HS-5 (cell line): ENCODE measurements at regions not wholly inside any gene's neighbourhood (a gene's known extent, or its start where the extent isn't known, plus 50 kb on each side); places are given as distances from the start of the nearest gene placed in this dataset.
A peak's percentile ranks its signal among the peaks of the same experiment; 100 is the strongest.

Experiments
- DNase-seq: peaks from one replicate; pipeline ENCODE4 v3.0.0-alpha.2; 2012; ENCODE audit warnings: low read depth

GRCh38 chr20:52818491-52818890 is 153.7 kb upstream of the TSHZ2 start:
- DNase-seq: no peak

- DNase-seq: no peak
Measured at GRCh38 chr20:52817981-52818380, 154.2 kb upstream of the TSHZ2 start.

DNA sequence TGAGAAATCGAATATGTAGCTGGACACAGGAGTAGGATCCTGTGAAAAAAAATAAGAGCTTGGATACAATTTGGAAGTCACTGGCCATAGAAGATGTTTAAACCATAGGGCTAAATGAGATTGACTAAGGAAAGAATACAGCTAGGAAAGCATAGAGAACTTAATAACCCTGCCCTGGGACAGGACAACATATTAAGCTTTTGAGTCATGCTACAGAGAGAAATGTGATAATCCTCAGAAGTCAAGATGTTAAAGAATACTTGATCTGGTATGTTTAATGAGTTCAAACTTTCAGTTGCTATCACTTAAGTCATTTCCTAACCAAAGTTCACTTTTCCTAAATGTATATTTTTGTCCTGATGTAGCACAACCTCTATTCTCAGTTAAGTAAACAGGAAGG is 154.6 kb upstream of the TSHZ2 start:
- DNase-seq: no peak

- no peak for DNase-seq
Measured at GRCh38 chr20:52814371-52814770, 157.8 kb upstream of the TSHZ2 start.

GRCh38 chr20:52812231-52812847 is 159.8 kb upstream of the TSHZ2 start:
- no peak for DNase-seq

DNA sequence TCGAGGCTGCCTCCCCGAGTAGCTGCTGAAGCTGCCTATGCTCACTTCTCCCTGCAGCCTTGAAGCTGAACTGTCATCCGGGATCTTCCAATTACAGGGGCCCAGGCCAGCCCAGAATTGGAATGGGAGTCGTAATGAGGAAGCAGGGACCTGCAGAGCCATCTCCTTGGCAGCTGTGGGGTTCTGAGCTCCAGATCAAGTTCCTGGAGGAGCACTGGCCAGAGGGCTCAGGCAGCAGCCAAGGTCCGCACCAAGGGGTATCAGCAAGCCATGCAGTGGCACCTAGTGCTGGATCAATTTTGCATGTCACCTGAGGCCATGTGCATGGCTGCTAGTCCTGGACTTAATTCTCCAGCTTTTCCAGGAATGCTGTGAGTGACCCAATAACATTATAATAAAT is 163.2 kb upstream of the TSHZ2 start:
- no peak for DNase-seq

- no peak for DNase-seq
Measured at GRCh38 chr20:52806918-52807317, 165.2 kb upstream of the TSHZ2 start.

- no peak for DNase-seq
Measured at GRCh38 chr20:52805843-52806242, 166.3 kb upstream of the TSHZ2 start.

DNA sequence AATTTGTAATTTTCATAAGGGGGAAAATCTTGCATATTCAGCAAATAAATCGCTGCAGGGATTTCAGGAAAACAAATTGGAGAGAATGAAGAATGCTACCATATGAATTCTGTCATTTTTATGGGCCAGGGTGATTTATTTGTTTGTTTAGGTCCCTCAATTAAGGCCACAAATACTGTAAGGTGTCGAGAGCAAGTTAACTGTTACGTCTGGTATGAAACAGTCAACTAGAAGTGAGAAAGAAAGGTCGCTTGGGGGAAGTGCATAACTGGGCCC is 166.9 kb upstream of the TSHZ2 start:
- no peak for DNase-seq

DNA sequence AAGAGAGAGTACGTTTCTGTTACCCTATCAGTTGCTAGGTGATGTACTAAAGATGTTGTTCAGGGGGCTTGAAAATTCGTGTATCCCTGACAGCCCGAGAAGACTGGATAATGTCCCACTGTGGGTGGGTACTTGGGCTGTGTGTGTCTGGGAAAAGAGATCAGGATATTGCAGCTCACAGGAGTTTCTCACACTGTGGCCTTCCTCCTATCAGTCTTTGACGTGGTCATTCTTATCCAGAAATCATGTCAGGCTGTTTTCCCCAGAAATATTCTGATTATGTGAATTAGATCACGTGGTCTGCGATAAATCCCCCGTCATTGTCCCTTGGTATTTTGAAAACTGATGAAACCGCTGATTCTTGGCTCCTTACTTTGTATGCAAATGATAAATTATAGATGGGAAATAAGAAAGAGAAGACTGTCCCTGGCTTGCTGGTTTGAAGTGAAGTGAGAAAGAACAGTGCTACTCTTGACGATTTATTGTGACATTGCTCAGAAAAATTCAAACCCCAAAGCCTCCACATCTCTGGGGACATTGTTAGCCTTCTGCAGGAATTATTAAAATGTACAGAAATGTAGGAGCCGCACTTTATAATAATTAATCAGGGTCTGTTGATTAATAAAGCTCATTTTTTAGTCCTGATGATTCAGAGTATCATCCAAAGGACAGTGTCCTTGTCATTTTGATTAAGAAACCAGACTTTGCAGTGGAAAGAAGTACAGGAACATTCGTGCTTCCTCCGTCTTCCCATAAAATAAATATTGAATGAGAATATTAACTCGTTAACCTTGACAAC is 167.5 kb upstream of the TSHZ2 start:
- no peak for DNase-seq

DNA sequence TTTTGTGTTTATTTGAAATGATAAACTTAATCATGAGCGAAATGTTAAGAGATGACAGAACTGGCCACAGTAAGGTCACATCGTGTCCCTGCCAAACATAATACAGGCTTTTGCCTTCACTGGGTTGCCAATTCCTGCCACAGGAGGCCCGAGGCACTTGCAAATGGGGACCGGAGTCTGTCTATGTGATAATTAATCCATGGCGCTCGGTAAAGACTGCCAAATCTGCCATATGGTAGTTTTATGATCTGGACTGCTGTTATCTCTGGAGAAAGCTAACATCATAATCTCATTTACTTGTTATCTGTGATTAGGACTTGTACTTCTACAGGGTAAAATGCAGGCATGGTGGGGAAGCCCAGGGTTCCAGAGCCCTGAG is 170.5 kb upstream of the TSHZ2 start:
- DNase-seq: no peak

GRCh38 chr20:52800734-52801627 is 171.2 kb upstream of the TSHZ2 start:
- DNase-seq: no peak

DNA sequence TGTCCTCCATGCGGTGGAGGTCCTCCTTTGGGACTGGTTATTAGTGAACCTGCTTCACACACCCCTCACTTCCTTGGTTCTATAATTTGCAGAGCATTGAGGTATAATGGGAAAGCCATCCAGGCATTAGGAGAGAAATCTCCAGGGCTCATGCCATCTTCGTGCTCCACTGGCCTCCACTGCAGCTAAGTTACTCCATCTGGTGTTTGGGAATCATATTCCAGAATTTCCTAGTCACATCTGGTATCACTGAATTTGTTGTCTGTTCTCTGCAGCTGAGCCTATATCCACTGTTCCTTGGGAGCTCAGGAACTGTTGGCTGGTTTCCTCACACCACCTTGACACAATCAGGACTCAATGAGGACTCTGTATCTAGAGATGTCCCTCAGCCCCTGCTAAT is 173.0 kb upstream of the TSHZ2 start:
- DNase-seq: no peak

GRCh38 chr20:52798124-52798523 is 174.0 kb upstream of the TSHZ2 start:
- no peak for DNase-seq

- no peak for DNase-seq
Measured at GRCh38 chr20:52794853-52795252, 177.3 kb upstream of the TSHZ2 start.

- DNase-seq: no peak
Measured at GRCh38 chr20:52793339-52793963, 178.7 kb upstream of the TSHZ2 start.

DNA sequence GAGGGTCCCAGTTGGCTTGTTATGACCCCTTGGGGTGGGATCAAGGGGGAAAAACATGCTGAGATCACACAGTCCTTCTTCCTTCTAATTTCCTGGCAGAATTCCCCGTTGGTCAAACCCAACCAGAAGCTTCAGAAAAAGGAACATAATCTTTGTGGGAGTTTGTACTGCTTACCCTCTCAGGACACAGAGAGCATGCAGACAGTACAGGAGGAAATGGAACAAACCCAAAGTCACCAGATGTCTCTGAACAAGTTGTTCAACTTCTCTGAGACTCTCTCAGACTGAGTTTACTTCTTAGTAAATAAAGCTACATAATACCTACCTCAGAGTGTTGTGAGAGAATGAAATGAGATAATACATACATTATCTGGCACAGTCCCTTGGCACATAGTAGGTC is 181.1 kb upstream of the TSHZ2 start:
- no peak for DNase-seq

DNA sequence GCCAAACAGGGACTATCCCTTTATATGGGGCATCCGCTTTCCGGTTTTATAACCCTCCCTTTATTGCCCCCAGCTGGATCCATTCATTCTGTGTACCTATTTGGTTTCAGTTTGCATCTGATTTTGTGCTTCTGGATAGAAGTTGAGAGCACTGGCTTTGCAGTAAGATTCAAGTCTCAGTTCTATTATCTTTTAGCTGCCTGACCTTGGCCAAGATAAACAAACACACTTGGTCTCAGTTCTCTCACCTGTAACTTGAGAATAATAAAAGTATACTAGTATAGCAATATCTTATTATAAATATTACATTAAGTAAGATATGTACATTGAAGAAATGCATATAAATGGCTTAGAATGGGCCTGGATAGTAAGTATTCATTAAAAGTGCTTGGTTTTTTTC is 182.4 kb upstream of the TSHZ2 start:
- no peak for DNase-seq

GRCh38 chr20:52787962-52788361 is 184.2 kb upstream of the TSHZ2 start:
- DNase-seq: no peak

DNA sequence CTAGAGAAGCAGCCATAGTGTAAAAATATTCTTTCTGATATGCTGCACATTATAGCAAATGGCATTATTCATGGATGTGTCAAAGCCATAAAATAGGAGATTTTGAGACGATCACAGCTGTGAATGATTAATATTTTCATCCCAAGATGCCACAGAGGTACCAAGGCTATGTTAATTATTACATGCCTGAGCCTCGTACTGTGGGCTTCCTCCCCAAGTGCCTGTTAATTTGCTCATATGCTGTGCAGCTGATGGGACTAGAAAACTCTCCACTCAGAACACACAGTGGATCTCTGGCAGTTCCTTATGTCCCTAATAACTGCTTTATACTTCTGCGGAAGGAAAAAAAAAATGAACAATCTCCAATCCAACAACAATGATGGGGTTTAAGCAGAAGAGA is 184.9 kb upstream of the TSHZ2 start:
- DNase-seq: no peak

DNA sequence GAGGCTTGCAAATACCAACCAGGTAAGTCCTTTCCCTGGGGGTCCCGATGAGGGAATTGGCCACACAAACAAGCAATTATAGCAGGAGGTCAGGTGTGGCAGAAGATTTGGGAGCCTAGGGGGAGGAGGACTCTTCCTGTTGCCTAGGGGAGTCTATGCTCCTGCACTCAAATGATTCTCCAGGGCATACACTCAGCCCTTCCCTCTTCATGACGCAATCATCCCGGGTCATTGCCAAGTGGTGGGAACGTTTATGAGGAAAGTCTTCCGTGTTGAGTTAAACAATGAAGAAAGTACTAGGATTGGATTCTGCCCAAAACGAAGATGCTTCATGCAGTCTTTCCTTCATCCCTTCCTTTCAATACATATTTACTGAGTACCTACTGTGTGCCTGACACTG is 186.5 kb upstream of the TSHZ2 start:
- peak; percentile 25 for DNase-seq

GRCh38 chr20:52783769-52784168 is 188.4 kb upstream of the TSHZ2 start:
- DNase-seq: peak; percentile 23

DNA sequence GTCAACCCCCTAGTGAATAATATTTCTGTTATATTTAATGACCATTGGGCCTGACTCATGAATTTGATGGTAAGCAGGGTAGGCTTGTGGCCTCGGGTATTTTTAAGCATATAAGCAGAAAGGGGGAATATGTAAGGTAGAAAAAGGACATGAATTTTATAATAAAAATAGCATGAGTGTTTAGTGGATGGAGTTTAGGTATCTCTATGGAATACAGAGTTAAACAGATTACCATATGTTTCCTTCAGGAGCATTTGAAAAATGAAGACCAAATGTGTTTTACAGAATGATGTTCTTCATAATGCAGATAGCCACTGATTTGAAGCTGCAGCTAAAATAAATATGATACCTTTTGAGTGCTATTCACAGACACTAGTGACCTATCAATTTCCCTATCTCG is 191.7 kb upstream of the TSHZ2 start:
- no peak for DNase-seq
